OCI-LY3 (cell line): ENCODE measurements at regions not wholly inside any gene's neighbourhood (a gene's known extent, or its start where the extent isn't known, plus 50 kb on each side); places are given as distances from the start of the nearest gene placed in this dataset.

ENCODE experiments used
- H2AFZ ChIP-seq: fragments of 200-600, 300-600 bp; shearing (Covaris generic); 2 replicates; pipeline ENCODE4 v1.6.0; 2014; ENCODE audit warnings: antibody characterized with exemption, low read depth, low read length
- H3K27ac ChIP-seq: fragments of 200-600, 300-600 bp; sonication (generic); 2 replicates; pipeline ENCODE4 v1.5.1; 2014; ENCODE audit warnings: mild to moderate bottlenecking, low read length, moderate library complexity, mixed read lengths
- H3K27me3 ChIP-seq: fragments of 200-600, 300-600 bp; sonication (generic); 2 replicates; pipeline ENCODE4 v1.6.1; 2014; ENCODE audit warnings: low read depth, low read length, mixed read lengths
- H3K36me3 ChIP-seq: fragments of 200-600, 300-600 bp; sonication (generic); replicated peaks from 2 replicates; pipeline ENCODE3; 2014; ENCODE audit warnings: low read depth, low read length, mixed read lengths
- H3K4me1 ChIP-seq: fragments of 300-600, 200-600 bp; sonication (generic); 2 replicates; pipeline ENCODE4 v1.6.1; 2014; ENCODE audit warnings: low read length, mixed read lengths
- H3K4me2 ChIP-seq: fragments of 200-600, 300-600 bp; sonication (generic); 2 replicates; pipeline ENCODE4 v1.6.1; 2014; ENCODE audit warnings: low read length, mixed read lengths
- H3K4me3 ChIP-seq: fragments of 300-600, 200-600 bp; sonication (generic); 2 replicates; pipeline ENCODE4 v1.5.1; 2014; ENCODE audit warnings: antibody characterized with exemption, mild to moderate bottlenecking, low read length, moderate library complexity
- H3K79me2 ChIP-seq: fragments of 300-600, 200-600 bp; shearing (Covaris generic); 2 replicates; pipeline ENCODE4 v1.6.1; 2014; ENCODE audit warnings: mild to moderate bottlenecking, low read length, mixed read lengths
- H3K9ac ChIP-seq: fragments of 300-600, 200-600 bp; shearing (Covaris generic); 2 replicates; pipeline ENCODE4 v1.6.0; 2014; ENCODE audit warnings: mild to moderate bottlenecking, low read length, moderate library complexity
- H3K9me3 ChIP-seq: fragments of 200-600, 300-600 bp; shearing (Covaris generic); 2 replicates; pipeline ENCODE4 v1.6.1; 2014; ENCODE audit warnings: low read length, mixed read lengths; ENCODE audit not compliant: insufficient read depth
- H4K20me1 ChIP-seq: fragments of 200-600, 300-600 bp; sonication (generic); 2 replicates; pipeline ENCODE4 v1.6.1; 2016; ENCODE audit warnings: low read length, mixed read lengths; ENCODE audit not compliant: insufficient read depth
- CTCF ChIP-seq: fragments of 200-600, 300-600 bp; sonication (generic); IDR thresholded peaks from 2 replicates; pipeline ENCODE4 v1.5.1; 2014; ENCODE audit warnings: antibody characterized with exemption, low read length, low read depth
- EZH2phosphoT487 ChIP-seq: fragments of 200-600 bp; shearing (Covaris generic); IDR thresholded peaks from 2 replicates; pipeline ENCODE4 v1.6.1; 2018; ENCODE audit warnings: antibody characterized with exemption, mixed run types, low read depth

DNA sequence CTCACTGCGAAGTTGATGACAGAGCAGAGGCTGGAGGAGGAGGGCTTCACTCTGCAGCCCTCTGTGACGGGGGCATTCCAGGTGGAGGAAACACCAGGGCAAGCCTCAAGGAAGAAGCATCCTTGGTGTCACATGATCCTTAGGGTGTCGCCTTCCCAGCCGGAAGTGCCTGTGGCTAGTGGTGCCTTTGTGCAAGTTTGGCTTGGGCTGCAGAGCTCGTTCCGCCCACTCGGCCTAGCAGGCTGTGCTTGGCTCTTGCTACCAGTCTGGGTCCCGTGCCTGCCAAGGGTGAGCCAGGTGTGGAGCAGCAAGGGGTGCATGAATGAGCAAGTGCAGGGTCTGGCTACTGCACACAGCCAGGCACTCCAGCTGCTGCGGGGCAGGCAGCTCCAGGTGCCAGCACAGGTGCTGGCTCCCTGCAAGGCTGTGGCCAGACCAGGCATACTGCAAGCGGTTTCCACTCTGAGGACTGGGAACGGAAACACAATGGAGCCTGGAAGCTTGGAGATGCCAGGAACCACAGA, 325.3 kb upstream of the SMIM21 start:
- Histone ChIP-seq H3K79me2 (no peaks in the 10 kb centered on the region), H3K4me3 (no peak overlapping the region), H3K9ac (no peak overlapping the region), H3K4me2 (no peak overlapping the region), H4K20me1 (no peaks in the 10 kb centered on the region), H3K27me3 (peaks cover 4% of the 10 kb centered on the region; the same call in 1 of the 2 replicates), H3K9me3 (no peaks in the 10 kb centered on the region), H3K36me3 (no peaks in the 10 kb centered on the region), H3K4me1 (no peaks in the 10 kb centered on the region), H3K27ac (no peak overlapping the region), H2AFZ (no peak overlapping the region)
- TF ChIP-seq EZH2phosphoT487 = no peak
- no peak for TF ChIP-seq CTCF

GRCh38 chr18:75745147-75745546, 317.6 kb upstream of the SMIM21 start:
- Histone ChIP-seq H3K4me2 (no peak overlapping the region), H3K9me3 (no peaks in the 10 kb centered on the region), H3K4me1 (no peaks in the 10 kb centered on the region), H3K36me3 (no peaks in the 10 kb centered on the region), H2AFZ (no peak overlapping the region), H3K79me2 (no peaks in the 10 kb centered on the region), H3K4me3 (no peak overlapping the region), H3K27me3 (peaks cover 4% of the 10 kb centered on the region; the same call in 1 of the 2 replicates), H4K20me1 (no peaks in the 10 kb centered on the region), H3K9ac (no peak overlapping the region), H3K27ac (no peak overlapping the region)
- no peak for TF ChIP-seq EZH2phosphoT487
- no peak for TF ChIP-seq CTCF

GRCh38 chr18:75742516-75742915, 315.0 kb upstream of the SMIM21 start:
- Histone ChIP-seq H3K9me3 (no peaks in the 10 kb centered on the region), H3K36me3 (no peaks in the 10 kb centered on the region), H3K4me2 (no peak overlapping the region), H2AFZ (no peak overlapping the region), H3K4me3 (no peak overlapping the region), H3K27ac (no peak overlapping the region), H4K20me1 (no peaks in the 10 kb centered on the region), H3K79me2 (no peaks in the 10 kb centered on the region), H3K27me3 (peaks cover 4% of the 10 kb centered on the region; the same call in 1 of the 2 replicates), H3K9ac (no peak overlapping the region), H3K4me1 (no peaks in the 10 kb centered on the region)
- TF ChIP-seq EZH2phosphoT487 (no peak), CTCF (no peak)

- TF ChIP-seq CTCF (no peak), EZH2phosphoT487 (no peak)
- no peaks in the 10 kb centered on the region for H3K9me3 ChIP-seq
These were observed 312.2 kb upstream of the SMIM21 start for GRCh38 chr18:75739682-75740081.

More at GRCh38 chr18:75739682-75740081, 312.2 kb upstream of the SMIM21 start:
- no peak overlapping the region for H3K4me3 ChIP-seq
- no peak overlapping the region for H2AFZ ChIP-seq
- no peaks in the 10 kb centered on the region for H3K36me3 ChIP-seq
- no peak overlapping the region for H3K4me2 ChIP-seq
- no peak overlapping the region for H3K9ac ChIP-seq
- H3K4me1 ChIP-seq = no peaks in the 10 kb centered on the region
- no peaks in the 10 kb centered on the region for H4K20me1 ChIP-seq
- no peak overlapping the region for H3K27ac ChIP-seq
- H3K79me2 ChIP-seq = no peaks in the 10 kb centered on the region
- H3K27me3 ChIP-seq = peaks cover 4% of the 10 kb centered on the region; the same call in 1 of the 2 replicates
